GM04504 (cell line): ENCODE measurements at regions not wholly inside any gene's neighbourhood (a gene's known extent, or its start where the extent isn't known, plus 50 kb on each side); places are given as distances from the start of the nearest gene placed in this dataset.
A peak's percentile ranks its signal among the peaks of the same experiment; 100 is the strongest.
"Not testable (repeated sequence)": the region's sequence is repeated elsewhere in the genome, so short reads cannot be mapped to it uniquely, and the experiment has no call there.

ENCODE experiments used
- DNase-seq: peaks from one replicate; pipeline ENCODE4 v3.0.0-alpha.2; 2012; ENCODE audit warnings: low read depth

- no peak for DNase-seq
Measured at GRCh38 chr3:82165266-82165665, 403.8 kb upstream of the GBE1 start.

- no peak for DNase-seq
Measured at GRCh38 chr3:82163907-82164520, 402.6 kb upstream of the GBE1 start.

- peak; percentile 20 for DNase-seq
Measured at GRCh38 chr3:82157952-82158351, 396.5 kb upstream of the GBE1 start.

- DNase-seq: not testable (repeated sequence)
Measured at GRCh38 chr3:82153892-82154291, 392.4 kb upstream of the GBE1 start.

GRCh38 chr3:82145742-82146141 lies 384.3 kb upstream of the GBE1 start:
- DNase-seq: no peak

GRCh38 chr3:82144811-82145210 lies 383.4 kb upstream of the GBE1 start:
- no peak for DNase-seq

GRCh38 chr3:82143661-82144412 lies 382.4 kb upstream of the GBE1 start:
- no peak for DNase-seq

GRCh38 chr3:82141592-82141991 lies 380.1 kb upstream of the GBE1 start:
- no peak for DNase-seq

GRCh38 chr3:82137861-82138260 lies 376.4 kb upstream of the GBE1 start:
- no peak for DNase-seq

GRCh38 chr3:82137050-82137449 lies 375.6 kb upstream of the GBE1 start:
- DNase-seq: no peak

- peak; percentile 22 for DNase-seq
Measured at GRCh38 chr3:82133070-82133606, 371.7 kb upstream of the GBE1 start.

GRCh38 chr3:82132210-82133069 lies 371.0 kb upstream of the GBE1 start:
- DNase-seq: no peak

GRCh38 chr3:82130046-82130445 lies 368.6 kb upstream of the GBE1 start:
- DNase-seq: no peak

GRCh38 chr3:82129221-82129801 lies 367.9 kb upstream of the GBE1 start:
- DNase-seq: no peak

GRCh38 chr3:82128271-82128670 lies 366.8 kb upstream of the GBE1 start:
- peak; percentile 1 for DNase-seq

GRCh38 chr3:82122554-82123345 lies 361.3 kb upstream of the GBE1 start:
- no peak for DNase-seq

GRCh38 chr3:82114589-82114988 lies 353.1 kb upstream of the GBE1 start:
- DNase-seq: no peak

- DNase-seq: not testable (repeated sequence)
Measured at GRCh38 chr3:82110721-82111120, 349.3 kb upstream of the GBE1 start.

- DNase-seq: no peak
Measured at GRCh38 chr3:82103241-82103640, 341.8 kb upstream of the GBE1 start.

- DNase-seq: no peak
Measured at GRCh38 chr3:82100378-82100777, 338.9 kb upstream of the GBE1 start.

GRCh38 chr3:82093641-82094040 lies 332.2 kb upstream of the GBE1 start:
- no peak for DNase-seq
